ENCODE measurements at regions not wholly inside any gene's neighbourhood (a gene's known extent, or its start where the extent isn't known, plus 50 kb on each side); places are given as distances from the start of the nearest gene placed in this dataset.

GRCh38 chr7:22586786-22587140, 86.8 kb upstream of the STEAP1B start:
- no peak for DNase-seq
- no peak for TF ChIP-seq CTCF (IDR thresholded peaks at IDR 0.05)
- no peak for ATAC-seq (ENCODE audit: low read depth)
- ChIA-PET CTCF (interaction anchor here (1.0 to 1.5 kb wide), 2 partner anchors 26 to 74 kb away, joined by 5 to 6 read pairs; no protein-coding TSS in a partner anchor), POLR2A (interaction anchor here (0.7 to 2.4 kb wide), 5 partner anchors 16 to 140 kb away, joined by 3 to 12 read pairs (median 4); partner anchors contain the start of gene IL6)
- peak overlapping the region; percentile 87 for H3K27ac Mint-ChIP-seq
- H3K27me3 Mint-ChIP-seq, result no peaks in the 10 kb centered on the region
- peaks cover 65% of the 10 kb centered on the region for H3K4me1 Mint-ChIP-seq
- H3K9me3 Mint-ChIP-seq, result no peaks in the 10 kb centered on the region
- peaks cover 32% of the 10 kb centered on the region for H3K36me3 Mint-ChIP-seq (ENCODE audit: low read depth)
- peak overlapping the region; percentile 67 for H3K4me3 Mint-ChIP-seq
- intact Hi-C loops (cut with micrococcal nuclease), result loop anchor here (1.0 to 2.0 kb wide), 5 partner anchors 8 to 140 kb away; no protein-coding TSS in a partner anchor

- Mint-ChIP-seq H3K4me1 (peaks cover 65% of the 10 kb centered on the region), H3K9me3 (no peaks in the 10 kb centered on the region), H3K4me3 (peak overlapping the region; percentile 67), H3K27me3 (no peaks in the 10 kb centered on the region), H3K27ac (peak overlapping the region; percentile 87), H3K36me3 (ENCODE audit: low read depth) (peaks cover 29% of the 10 kb centered on the region)
- ChIA-PET POLR2A (interaction anchor here (0.5 to 2.4 kb wide), 7 partner anchors 8 to 141 kb away, joined by 3 to 12 read pairs (median 3); partner anchors contain the start of gene IL6), CTCF (interaction anchor here (1.0 to 1.5 kb wide), 3 partner anchors 26 to 140 kb away, joined by 4 to 6 read pairs (median 5); no protein-coding TSS in a partner anchor)
- DNase-seq (no peak), ATAC-seq (ENCODE audit: low read depth) (no peak)
- intact Hi-C loops (cut with micrococcal nuclease), result loop anchor here (2.0 kb wide), 1 partner anchor 15 kb away; no protein-coding TSS in a partner anchor
- TF ChIP-seq CTCF (IDR thresholded peaks at IDR 0.05), result no peak
Measured at GRCh38 chr7:22586101-22586785, 86.3 kb upstream of the STEAP1B start.

GRCh38 chr7:22584179-22584578, 84.2 kb upstream of the STEAP1B start:
- Mint-ChIP-seq H3K27ac (peak overlapping the region; percentile 54), H3K4me3 (no peak overlapping the region), H3K27me3 (no peaks in the 10 kb centered on the region)

GRCh38 chr7:22582863-22583622, 83.1 kb upstream of the STEAP1B start:
- CTCF ChIA-PET, result no interaction called here
- H3K4me1 Mint-ChIP-seq, result peaks cover 63% of the 10 kb centered on the region
- TF ChIP-seq CTCF (IDR thresholded peaks at IDR 0.05), result no peak
- H3K27ac Mint-ChIP-seq, result peak overlapping the region; percentile 54
- ATAC-seq (ENCODE audit: low read depth) (no peak), DNase-seq (no peak)
- no peaks in the 10 kb centered on the region for H3K27me3 Mint-ChIP-seq
- intact Hi-C loops (cut with micrococcal nuclease), result no loop called here
- POLR2A ChIA-PET, result interaction anchor here (1.4 to 2.3 kb wide), 2 partner anchors 18 to 79 kb away, joined by 5 read pairs; no protein-coding TSS in a partner anchor
- H3K36me3 Mint-ChIP-seq (ENCODE audit: low read depth), result peaks cover 25% of the 10 kb centered on the region
- H3K4me3 Mint-ChIP-seq, result no peak overlapping the region
- H3K9me3 Mint-ChIP-seq, result no peaks in the 10 kb centered on the region

More at GRCh38 chr7:22584179-22584578, 84.2 kb upstream of the STEAP1B start:
- POLR2A ChIA-PET, result interaction anchor here (0.7 to 2.3 kb wide), 4 partner anchors 14 to 77 kb away, joined by 3 to 7 read pairs (median 5); no protein-coding TSS in a partner anchor
- Mint-ChIP-seq H3K4me1 (peaks cover 64% of the 10 kb centered on the region), H3K9me3 (no peaks in the 10 kb centered on the region), H3K36me3 (ENCODE audit: low read depth) (peaks cover 25% of the 10 kb centered on the region)
- CTCF ChIA-PET, result interaction anchor here (0.8 kb wide), 2 partner anchors 19 to 24 kb away, joined by 3 read pairs; no protein-coding TSS in a partner anchor
- peak; percentile 51 for ATAC-seq (ENCODE audit: low read depth)
- TF ChIP-seq CTCF (IDR thresholded peaks at IDR 0.05), result no peak
- DNase-seq, result no peak
- intact Hi-C loops (cut with micrococcal nuclease), result loop anchor here (1.0 kb wide), 1 partner anchor 19 kb away; no protein-coding TSS in a partner anchor

All from activated B cell treated with CpG ODN at 0.5 μM for 24 hours (primary cell).